ENCODE measurements at regions not wholly inside any gene's neighbourhood (a gene's known extent, or its start where the extent isn't known, plus 50 kb on each side); places are given as distances from the start of the nearest gene placed in this dataset.

DNA sequence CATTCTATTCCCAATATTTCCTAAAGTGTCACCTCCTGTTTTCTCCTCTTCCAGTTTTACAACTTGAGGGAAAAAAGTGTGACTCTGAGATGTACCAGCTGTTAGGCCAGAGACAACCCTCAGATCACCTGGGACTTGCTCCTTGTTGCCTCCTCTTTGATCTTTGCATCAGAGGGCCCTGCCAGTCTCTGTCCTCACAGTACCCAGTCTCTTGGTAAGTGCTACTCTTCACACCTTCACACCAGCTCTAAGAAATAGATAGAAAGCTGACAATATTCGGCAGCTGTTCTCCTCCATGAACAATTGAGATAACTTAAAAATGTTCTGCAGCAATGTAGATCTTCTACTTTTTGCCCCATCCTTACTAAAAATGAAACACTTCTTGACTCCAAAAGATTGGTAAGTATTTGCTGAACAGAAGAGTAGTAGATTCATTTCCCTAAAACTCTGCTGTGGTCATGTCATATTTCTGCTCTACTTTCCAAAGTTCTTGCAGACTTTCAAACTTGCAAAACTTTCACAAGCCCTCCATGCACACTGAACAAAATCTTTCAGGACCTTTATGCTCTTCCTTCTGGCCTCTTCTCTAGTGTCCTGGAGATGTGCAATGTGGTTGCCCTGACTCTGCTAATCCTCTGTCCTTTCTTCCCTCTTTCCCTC lies 188.6 kb downstream of the SNX18 start:
- TF ChIP-seq POLR2A (IDR thresholded peaks at IDR 0.05; ENCODE audit: low read depth, low read length) (no peak), POLR2AphosphoS5 (IDR thresholded peaks at IDR 0.05; ENCODE audit: low read depth, low read length) (no peak), TAF1 (IDR thresholded peaks at IDR 0.05; ENCODE audit: borderline replicate concordance, low read depth, low read length) (no peak)

Measured in GM12892 (cell line).